Fibroblast of the aortic adventitia (primary cell): ENCODE measurements at regions not wholly inside any gene's neighbourhood (a gene's known extent, or its start where the extent isn't known, plus 50 kb on each side); places are given as distances from the start of the nearest gene placed in this dataset.

Experiments used
- DNase-seq: peaks from one replicate; pipeline ENCODE4 v3.0.0-alpha.2; 2010; ENCODE audit warnings: low read depth
- H3K4me3 ChIP-seq: 2 replicates; pipeline ENCODE4 v1.5.1; 2011; ENCODE audit warnings: low read depth, mild to moderate bottlenecking, control low read depth, low read length, moderate library complexity
- TF ChIP-seq, protein P1 (sequence below): IDR thresholded peaks from 2 replicates; pipeline ENCODE4 v1.5.1; 2011; ENCODE audit warnings: mild to moderate bottlenecking, low read length, control low read depth, inconsistent platforms; ENCODE audit not compliant: insufficient read depth

GRCh38 chr5:92795633-92796032, 785.4 kb downstream of the NR2F1-AS1 start:
- TF ChIP-seq, protein P1, sequence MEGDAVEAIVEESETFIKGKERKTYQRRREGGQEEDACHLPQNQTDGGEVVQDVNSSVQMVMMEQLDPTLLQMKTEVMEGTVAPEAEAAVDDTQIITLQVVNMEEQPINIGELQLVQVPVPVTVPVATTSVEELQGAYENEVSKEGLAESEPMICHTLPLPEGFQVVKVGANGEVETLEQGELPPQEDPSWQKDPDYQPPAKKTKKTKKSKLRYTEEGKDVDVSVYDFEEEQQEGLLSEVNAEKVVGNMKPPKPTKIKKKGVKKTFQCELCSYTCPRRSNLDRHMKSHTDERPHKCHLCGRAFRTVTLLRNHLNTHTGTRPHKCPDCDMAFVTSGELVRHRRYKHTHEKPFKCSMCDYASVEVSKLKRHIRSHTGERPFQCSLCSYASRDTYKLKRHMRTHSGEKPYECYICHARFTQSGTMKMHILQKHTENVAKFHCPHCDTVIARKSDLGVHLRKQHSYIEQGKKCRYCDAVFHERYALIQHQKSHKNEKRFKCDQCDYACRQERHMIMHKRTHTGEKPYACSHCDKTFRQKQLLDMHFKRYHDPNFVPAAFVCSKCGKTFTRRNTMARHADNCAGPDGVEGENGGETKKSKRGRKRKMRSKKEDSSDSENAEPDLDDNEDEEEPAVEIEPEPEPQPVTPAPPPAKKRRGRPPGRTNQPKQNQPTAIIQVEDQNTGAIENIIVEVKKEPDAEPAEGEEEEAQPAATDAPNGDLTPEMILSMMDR, result no peak
- DNase-seq, result no peak
- H3K4me3 ChIP-seq, result no peak overlapping the region

DNA sequence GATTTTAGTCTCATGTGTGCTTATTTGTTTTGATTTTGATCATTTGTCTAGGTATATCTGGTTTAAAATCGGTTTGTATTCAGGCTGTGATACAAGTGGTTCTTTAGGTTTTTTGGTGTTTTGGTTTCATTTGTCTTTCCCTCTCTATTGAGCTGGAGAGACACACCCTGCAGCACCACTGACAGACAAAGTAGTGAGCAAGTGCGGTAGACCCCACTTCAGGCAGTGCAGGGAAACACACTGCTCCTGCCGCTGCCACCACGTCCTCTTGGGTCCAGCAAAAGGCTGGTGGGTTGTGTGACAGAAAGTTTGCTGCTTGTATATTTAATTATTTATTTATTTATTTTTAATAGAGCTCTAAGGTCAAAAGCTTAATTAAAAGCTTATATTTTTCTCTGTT, 801.0 kb downstream of the NR2F1-AS1 start:
- no peak overlapping the region for H3K4me3 ChIP-seq
- TF ChIP-seq, protein P1, result no peak
- DNase-seq, result no peak

GRCh38 chr5:92779536-92779935, 801.5 kb downstream of the NR2F1-AS1 start:
- no peak for DNase-seq
- no peak overlapping the region for H3K4me3 ChIP-seq
- TF ChIP-seq, protein P1, result no peak

DNA sequence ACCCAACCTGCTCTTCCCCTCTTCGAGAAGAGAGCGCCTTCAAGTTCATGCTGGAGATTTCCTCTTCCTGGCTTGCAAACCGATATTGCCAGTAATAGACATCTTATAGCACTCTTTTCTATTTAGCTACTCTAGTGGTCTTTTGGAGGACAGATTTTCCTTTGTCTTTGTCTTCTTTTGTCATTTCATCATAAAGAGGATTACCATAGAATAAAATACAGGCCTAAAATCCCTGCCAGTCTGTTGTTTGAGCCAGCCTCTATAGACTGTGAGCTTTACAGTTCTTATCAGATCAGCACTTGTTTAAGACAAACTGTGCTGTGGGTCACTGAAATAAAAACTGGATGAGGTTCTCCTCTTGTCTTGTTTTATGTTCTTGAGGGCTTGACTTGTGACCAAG, 802.8 kb downstream of the NR2F1-AS1 start:
- TF ChIP-seq, protein P1, result no peak
- DNase-seq, result no peak
- no peak overlapping the region for H3K4me3 ChIP-seq

- DNase-seq, result peak; percentile 4
- H3K4me3 ChIP-seq, result no peak overlapping the region
- TF ChIP-seq, protein P1, result no peak
These were observed 803.6 kb downstream of the NR2F1-AS1 start for GRCh38 chr5:92777421-92777820.

DNA sequence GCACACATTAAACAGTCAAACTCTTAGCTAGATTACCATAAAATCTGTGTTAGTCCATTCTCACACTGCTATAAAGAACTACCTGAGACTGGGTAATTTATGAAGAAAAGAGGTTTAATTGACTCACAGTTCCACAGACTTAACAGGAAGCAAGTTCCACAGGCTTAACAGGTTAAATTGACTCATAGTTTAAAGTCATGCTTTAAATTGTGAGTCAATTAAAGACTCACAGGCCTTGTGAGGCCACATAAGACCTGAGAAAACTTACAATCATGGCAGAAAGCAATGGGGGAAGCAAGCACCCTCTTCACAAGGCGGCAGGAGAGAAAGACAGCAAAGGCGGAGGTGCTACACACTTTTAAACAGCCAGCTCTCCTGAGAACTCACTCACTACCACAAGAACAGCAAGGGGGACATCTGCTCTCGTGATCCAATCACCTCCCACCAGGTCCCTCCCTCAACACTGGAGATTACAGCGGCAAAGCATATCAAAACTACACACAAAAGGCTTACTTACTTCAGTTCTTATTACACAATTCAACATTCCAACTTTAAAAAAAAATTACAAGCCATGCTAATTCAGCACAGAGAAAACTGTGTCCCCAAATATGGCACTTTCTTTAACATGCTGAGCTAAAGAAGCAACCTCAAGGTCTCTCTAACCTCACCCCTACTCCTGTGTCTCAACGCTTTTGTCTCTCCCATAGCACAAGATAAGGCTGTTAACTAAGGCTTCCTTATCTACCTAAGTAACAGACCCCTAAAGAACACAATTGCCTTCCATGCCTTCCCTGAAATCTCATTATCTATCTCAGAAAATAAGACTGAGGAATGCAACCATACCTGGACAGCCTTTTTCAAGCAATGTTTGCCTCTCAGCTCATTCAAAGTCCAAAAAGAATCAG, 805.1 kb downstream of the NR2F1-AS1 start:
- no peak for DNase-seq
- no peak overlapping the region for H3K4me3 ChIP-seq
- TF ChIP-seq, protein P1, result no peak

GRCh38 chr5:92769978-92770377, 811.0 kb downstream of the NR2F1-AS1 start:
- H3K4me3 ChIP-seq, result no peak overlapping the region
- TF ChIP-seq, protein P1, result no peak
- peak; percentile 12 for DNase-seq
